ENCODE measurements at regions not wholly inside any gene's neighbourhood (a gene's known extent, or its start where the extent isn't known, plus 50 kb on each side); places are given as distances from the start of the nearest gene placed in this dataset.
A peak's percentile ranks its signal among the peaks of the same experiment; 100 is the strongest.

GRCh38 chr21:31497914-31498313, 153.9 kb upstream of the TIAM1 start:
- H3K4me3 Mint-ChIP-seq (ENCODE audit: low read depth) = no peak overlapping the region
- no peak for DNase-seq (ENCODE audit: low spot score, unreplicated experiment)
- no peak overlapping the region for H3K27ac Mint-ChIP-seq
- TF ChIP-seq, protein P1, sequence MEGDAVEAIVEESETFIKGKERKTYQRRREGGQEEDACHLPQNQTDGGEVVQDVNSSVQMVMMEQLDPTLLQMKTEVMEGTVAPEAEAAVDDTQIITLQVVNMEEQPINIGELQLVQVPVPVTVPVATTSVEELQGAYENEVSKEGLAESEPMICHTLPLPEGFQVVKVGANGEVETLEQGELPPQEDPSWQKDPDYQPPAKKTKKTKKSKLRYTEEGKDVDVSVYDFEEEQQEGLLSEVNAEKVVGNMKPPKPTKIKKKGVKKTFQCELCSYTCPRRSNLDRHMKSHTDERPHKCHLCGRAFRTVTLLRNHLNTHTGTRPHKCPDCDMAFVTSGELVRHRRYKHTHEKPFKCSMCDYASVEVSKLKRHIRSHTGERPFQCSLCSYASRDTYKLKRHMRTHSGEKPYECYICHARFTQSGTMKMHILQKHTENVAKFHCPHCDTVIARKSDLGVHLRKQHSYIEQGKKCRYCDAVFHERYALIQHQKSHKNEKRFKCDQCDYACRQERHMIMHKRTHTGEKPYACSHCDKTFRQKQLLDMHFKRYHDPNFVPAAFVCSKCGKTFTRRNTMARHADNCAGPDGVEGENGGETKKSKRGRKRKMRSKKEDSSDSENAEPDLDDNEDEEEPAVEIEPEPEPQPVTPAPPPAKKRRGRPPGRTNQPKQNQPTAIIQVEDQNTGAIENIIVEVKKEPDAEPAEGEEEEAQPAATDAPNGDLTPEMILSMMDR (IDR thresholded peaks at IDR 0.05; ENCODE audit: unreplicated experiment) = no peak
- no peaks in the 10 kb centered on the region for H3K27me3 Mint-ChIP-seq
- H3K36me3 Mint-ChIP-seq (ENCODE audit: insufficient read depth) = no peaks in the 10 kb centered on the region
- H3K9me3 Mint-ChIP-seq (ENCODE audit: low read depth) = peaks cover 2% of the 10 kb centered on the region
- peaks cover 31% of the 10 kb centered on the region for H3K4me1 Mint-ChIP-seq (ENCODE audit: low read depth)

DNA sequence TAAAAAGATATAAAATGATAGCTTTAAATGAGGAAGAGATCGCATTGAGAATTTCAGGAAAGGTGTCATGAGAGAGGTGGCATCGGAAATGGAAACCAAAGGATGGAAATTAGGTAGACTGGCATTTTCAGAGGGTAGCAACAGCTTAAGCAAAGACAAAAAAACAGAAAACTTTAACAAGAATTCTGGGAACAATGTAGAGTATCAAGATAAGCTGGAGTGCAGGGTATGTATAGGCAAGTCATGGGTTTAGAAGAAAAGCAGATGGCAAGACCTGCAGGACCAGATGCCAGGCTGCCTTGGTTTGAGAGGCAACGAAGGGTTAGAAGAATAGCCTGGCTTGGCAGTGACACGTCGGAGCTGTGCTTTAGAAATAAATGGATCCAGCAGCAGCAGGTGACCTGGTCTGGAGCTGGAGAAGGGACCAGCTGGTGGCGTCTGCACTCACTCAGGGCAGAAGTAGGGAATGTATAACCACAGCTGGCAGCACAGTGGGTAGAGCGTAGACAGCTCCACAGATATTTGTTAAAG, 149.4 kb upstream of the TIAM1 start:
- Mint-ChIP-seq H3K27ac (peak overlapping the region; percentile 60), H3K4me3 (ENCODE audit: low read depth) (no peak overlapping the region), H3K9me3 (ENCODE audit: low read depth) (no peaks in the 10 kb centered on the region), H3K27me3 (no peaks in the 10 kb centered on the region), H3K4me1 (ENCODE audit: low read depth) (peaks cover 25% of the 10 kb centered on the region), H3K36me3 (ENCODE audit: insufficient read depth) (no peaks in the 10 kb centered on the region)
- no peak for DNase-seq (ENCODE audit: low spot score, unreplicated experiment)
- TF ChIP-seq, protein P1 (IDR thresholded peaks at IDR 0.05; ENCODE audit: unreplicated experiment) = no peak

DNA sequence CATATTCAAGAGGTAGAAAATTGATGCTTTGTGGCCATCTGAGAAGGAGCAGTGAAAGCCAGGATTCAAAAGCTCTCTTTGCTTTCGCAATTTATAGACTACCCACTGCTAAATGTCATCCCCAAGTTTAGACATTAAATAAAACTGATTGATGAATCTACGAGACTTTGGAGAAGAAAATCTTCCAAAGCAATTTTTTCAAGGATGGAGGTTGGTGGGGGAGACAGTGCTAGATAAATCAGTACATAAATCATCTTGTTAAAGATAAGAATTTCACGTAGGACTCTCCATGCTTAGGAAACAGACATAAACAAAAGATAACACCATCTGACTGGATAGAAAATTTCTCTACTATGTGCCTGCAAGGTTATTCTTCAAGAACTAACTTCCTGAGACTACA, 147.6 kb upstream of the TIAM1 start:
- no peaks in the 10 kb centered on the region for H3K27me3 Mint-ChIP-seq
- no peaks in the 10 kb centered on the region for H3K36me3 Mint-ChIP-seq (ENCODE audit: insufficient read depth)
- H3K4me1 Mint-ChIP-seq (ENCODE audit: low read depth) = peaks cover 25% of the 10 kb centered on the region
- no peak for DNase-seq (ENCODE audit: low spot score, unreplicated experiment)
- TF ChIP-seq, protein P1 (IDR thresholded peaks at IDR 0.05; ENCODE audit: unreplicated experiment) = no peak
- H3K27ac Mint-ChIP-seq = no peak overlapping the region
- H3K9me3 Mint-ChIP-seq (ENCODE audit: low read depth) = no peaks in the 10 kb centered on the region
- H3K4me3 Mint-ChIP-seq (ENCODE audit: low read depth) = no peak overlapping the region

- H3K4me3 Mint-ChIP-seq (ENCODE audit: low read depth) = no peak overlapping the region
- H3K27ac Mint-ChIP-seq = no peak overlapping the region
- no peaks in the 10 kb centered on the region for H3K27me3 Mint-ChIP-seq
- H3K4me1 Mint-ChIP-seq (ENCODE audit: low read depth) = peaks cover 25% of the 10 kb centered on the region
- peaks cover 5% of the 10 kb centered on the region for H3K9me3 Mint-ChIP-seq (ENCODE audit: low read depth)
- DNase-seq (ENCODE audit: low spot score, unreplicated experiment) = no peak
- TF ChIP-seq, protein P1 (IDR thresholded peaks at IDR 0.05; ENCODE audit: unreplicated experiment) = no peak
- peaks cover 1% of the 10 kb centered on the region for H3K36me3 Mint-ChIP-seq (ENCODE audit: insufficient read depth)
These were observed 146.4 kb upstream of the TIAM1 start for GRCh38 chr21:31490443-31490842.

DNA sequence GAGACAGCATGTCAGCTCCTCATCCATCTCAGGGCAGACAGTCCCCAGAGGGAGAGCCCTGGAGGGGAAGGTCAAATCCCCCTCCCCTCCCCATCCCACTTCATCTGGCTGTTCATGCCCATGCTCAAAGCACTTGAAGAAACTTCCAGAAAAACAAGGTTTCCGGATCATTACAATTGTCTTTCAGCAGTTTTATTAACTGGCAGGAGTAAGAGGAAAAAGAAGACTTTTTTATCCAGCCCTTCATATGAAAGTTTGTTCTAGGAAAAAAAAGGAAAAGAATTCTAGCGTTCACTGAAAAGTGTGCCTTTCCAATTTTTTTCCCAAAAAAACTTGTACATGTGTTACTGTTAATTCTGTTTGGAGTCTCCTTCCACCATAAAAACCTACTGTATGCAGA, 145.7 kb upstream of the TIAM1 start:
- Mint-ChIP-seq H3K36me3 (ENCODE audit: insufficient read depth) (peaks cover 4% of the 10 kb centered on the region), H3K4me1 (ENCODE audit: low read depth) (peaks cover 25% of the 10 kb centered on the region), H3K27me3 (no peaks in the 10 kb centered on the region), H3K27ac (no peak overlapping the region), H3K9me3 (ENCODE audit: low read depth) (peaks cover 11% of the 10 kb centered on the region), H3K4me3 (ENCODE audit: low read depth) (no peak overlapping the region)
- no peak for DNase-seq (ENCODE audit: low spot score, unreplicated experiment)
- TF ChIP-seq, protein P1 (IDR thresholded peaks at IDR 0.05; ENCODE audit: unreplicated experiment) = no peak

Data from progenitor cell of endocrine pancreas (in vitro differentiated cells).